Right lobe of liver (tissue), 4 donors: ENCODE measurements at regions not wholly inside any gene's neighbourhood (a gene's known extent, or its start where the extent isn't known, plus 50 kb on each side); places are given as distances from the start of the nearest gene placed in this dataset.

ENCODE experiments used
- POLR2A ChIP-seq: fragments of 450-650 bp; IDR thresholded peaks from one replicate; pipeline ENCODE4 v1.6.1; 2017; ENCODE audit warnings: antibody characterized with exemption, mild to moderate bottlenecking
- TF ChIP-seq, protein P1 (sequence below), 4 donors: fragments of 200-600 bp in 3 of 4; fragments of 450-650 bp in 1 of 4; IDR thresholded peaks; one replicate each; pipeline versions ENCODE4 v1.5.1 to v1.8.0; 2016 to 2022; ENCODE audit warnings: antibody characterized with exemption in 4 of 4, mild to moderate bottlenecking in 2 of 4
- donor health status: DM: no; HTN: no; CAD: no.
- donor health status: DM: no; HTN: no; CAD: no.
- donor health status: DM: no; HTN: yes; CAD: no.

DNA sequence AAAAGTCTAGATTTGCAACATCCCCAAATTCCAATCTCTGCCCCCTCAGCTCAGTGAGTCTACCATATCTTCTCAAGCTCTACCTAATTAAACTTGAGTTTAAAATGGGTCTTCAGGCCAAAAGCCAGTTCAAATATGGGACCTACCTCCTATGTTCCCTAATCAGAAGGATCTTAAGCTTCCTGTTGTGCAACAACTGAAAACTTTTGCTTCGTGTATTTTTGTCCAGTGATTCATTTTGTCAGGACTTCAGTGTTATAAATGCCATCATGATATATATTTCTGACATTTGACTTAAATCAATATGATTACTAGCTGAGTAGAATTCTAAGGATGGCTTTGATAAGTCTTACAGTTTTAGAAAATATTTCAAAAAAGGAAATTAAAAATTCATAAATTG lies 622.6 kb upstream of the PTCHD4 start:
- TF ChIP-seq, protein P1, sequence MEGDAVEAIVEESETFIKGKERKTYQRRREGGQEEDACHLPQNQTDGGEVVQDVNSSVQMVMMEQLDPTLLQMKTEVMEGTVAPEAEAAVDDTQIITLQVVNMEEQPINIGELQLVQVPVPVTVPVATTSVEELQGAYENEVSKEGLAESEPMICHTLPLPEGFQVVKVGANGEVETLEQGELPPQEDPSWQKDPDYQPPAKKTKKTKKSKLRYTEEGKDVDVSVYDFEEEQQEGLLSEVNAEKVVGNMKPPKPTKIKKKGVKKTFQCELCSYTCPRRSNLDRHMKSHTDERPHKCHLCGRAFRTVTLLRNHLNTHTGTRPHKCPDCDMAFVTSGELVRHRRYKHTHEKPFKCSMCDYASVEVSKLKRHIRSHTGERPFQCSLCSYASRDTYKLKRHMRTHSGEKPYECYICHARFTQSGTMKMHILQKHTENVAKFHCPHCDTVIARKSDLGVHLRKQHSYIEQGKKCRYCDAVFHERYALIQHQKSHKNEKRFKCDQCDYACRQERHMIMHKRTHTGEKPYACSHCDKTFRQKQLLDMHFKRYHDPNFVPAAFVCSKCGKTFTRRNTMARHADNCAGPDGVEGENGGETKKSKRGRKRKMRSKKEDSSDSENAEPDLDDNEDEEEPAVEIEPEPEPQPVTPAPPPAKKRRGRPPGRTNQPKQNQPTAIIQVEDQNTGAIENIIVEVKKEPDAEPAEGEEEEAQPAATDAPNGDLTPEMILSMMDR (IDR thresholded peaks at IDR 0.05): no peak
- no peak for TF ChIP-seq POLR2A
